HG02840 (cell line): ENCODE measurements at regions not wholly inside any gene's neighbourhood (a gene's known extent, or its start where the extent isn't known, plus 50 kb on each side); places are given as distances from the start of the nearest gene placed in this dataset.
"Not testable (repeated sequence)": the region's sequence is repeated elsewhere in the genome, so short reads cannot be mapped to it uniquely, and the experiment has no call there.

Experiments used
- ATAC-seq: cut with Tn5 transposase; IDR thresholded peaks from one replicate; pipeline ENCODE4 v1.9.1; 2021; ENCODE audit warnings: mild to moderate bottlenecking, moderate library complexity, moderate number of reproducible peaks; ENCODE audit not compliant: unreplicated experiment, low FRiP score

GRCh38 chr14:105672450-105673200 lies 146.2 kb downstream of the TMEM121 start:
- not testable (repeated sequence) for ATAC-seq

GRCh38 chr14:105675433-105675832 lies 149.1 kb downstream of the TMEM121 start:
- ATAC-seq, result not testable (repeated sequence)

- not testable (repeated sequence) for ATAC-seq
Measured at GRCh38 chr14:105675905-105676670, 149.7 kb downstream of the TMEM121 start.

GRCh38 chr14:105678057-105678456 lies 151.7 kb downstream of the TMEM121 start:
- not testable (repeated sequence) for ATAC-seq

DNA sequence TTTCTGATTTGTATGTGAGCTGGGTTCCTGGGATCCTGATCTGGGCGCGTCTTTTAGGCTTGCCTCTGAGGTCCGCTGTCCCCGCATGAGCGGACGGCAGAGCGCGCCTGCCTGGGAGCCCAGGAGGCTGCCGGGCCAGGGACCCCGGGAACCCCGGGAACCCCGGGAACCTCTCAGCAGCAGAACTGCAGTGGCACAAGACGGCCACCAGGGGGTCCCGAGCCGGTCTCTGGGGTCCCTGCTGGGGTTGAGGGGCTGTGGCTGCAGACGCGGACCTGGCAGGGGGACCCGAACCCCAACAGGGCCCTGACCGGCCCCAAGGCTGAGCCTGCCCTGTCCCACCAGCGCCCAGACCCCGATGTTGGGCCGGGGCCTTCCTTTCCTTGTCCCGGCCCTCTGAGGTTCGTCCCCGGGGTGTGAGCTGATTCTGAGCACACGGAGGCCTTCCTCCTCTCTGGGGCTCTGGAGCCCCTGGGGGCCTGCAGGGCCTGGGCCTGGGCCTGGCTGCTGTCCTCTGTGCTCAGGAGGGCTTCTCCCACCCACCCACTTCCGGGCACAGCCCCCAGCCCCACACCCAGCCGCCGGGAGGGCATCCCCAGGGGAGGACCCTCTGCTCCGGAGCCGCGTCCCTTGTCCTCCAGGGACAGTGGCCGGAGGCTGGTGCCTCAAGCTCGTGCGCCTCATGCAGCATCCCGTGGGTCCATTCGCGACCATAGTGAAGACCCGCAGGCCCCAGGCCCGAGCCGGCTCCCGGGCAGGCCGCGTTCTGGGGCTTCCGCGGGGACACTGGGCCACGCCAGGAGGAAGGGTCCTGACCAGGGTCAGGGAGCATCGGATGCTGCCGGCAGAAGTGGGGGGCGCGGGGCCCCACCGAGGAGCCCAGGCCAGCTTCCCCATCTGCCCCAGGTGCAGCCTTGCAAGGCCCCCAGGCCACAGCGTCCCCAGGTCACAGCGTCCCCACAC lies 152.9 kb downstream of the TMEM121 start:
- ATAC-seq, result not testable (repeated sequence)

GRCh38 chr14:105679959-105680735 lies 153.8 kb downstream of the TMEM121 start:
- peak; percentile 51 for ATAC-seq

DNA sequence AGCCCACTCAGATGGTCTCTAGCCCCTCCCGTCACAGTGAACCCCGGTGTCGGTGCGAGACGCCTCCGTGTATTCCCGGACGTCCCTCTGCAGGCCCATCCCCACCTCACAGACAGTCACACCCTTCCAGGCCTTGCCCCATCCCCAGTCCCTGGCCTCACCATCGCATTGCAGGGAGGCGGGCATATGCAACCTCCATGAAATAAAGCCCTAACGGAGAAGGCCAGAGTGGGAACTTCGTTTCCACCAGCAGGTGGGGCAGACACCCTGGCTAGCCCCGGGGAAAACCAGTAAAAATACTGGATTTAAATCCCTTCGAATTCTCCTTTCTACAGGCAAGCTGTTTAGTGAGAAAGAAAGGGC lies 154.3 kb downstream of the TMEM121 start:
- peak; percentile 38 for ATAC-seq

- ATAC-seq, result not testable (repeated sequence)
Measured at GRCh38 chr14:105681606-105682185, 155.3 kb downstream of the TMEM121 start.

GRCh38 chr14:105682442-105682841 lies 156.1 kb downstream of the TMEM121 start:
- not testable (repeated sequence) for ATAC-seq

- ATAC-seq, result no peak
Measured at GRCh38 chr14:105682956-105683570, 156.7 kb downstream of the TMEM121 start.

DNA sequence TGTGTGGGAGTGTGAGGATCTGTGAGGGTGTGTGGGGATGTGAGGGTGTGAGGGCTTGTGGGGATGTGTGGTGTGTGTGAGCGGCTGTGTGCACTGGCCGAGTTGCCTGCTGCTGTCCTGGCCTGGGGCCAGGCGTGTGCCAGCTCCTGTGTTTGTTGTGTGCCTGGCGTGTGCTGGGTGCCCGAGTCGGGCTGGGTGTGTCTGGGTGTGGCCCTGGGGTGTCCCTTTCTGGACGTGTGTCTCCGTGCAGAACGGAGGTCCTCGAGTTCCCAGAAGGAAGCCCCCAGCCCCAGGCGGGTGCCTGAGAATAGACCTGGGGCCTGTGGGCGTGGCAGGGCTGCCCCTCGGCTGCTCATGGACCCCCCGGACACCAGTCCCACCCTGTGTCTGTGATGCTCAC lies 157.7 kb downstream of the TMEM121 start:
- not testable (repeated sequence) for ATAC-seq

DNA sequence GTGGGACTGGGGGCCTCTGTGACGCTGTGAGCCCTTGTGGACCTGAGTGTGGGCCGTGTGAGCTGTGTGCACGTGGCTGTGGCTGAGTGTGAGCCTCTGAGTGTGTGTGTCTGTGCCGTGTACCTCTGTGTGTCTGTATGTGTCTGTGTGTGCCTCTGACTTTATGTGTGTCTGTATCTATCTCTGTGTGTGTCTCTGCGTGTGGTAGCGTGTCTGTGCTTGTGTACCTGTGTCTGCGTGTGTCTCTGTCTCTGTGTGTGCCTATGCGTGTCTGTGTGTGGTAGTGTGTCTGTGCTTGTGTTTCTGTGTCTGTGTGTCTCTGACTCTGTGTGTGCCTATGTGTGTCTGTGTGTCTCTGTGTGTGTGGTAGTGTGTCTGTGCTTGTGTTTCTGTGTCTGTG lies 158.2 kb downstream of the TMEM121 start:
- ATAC-seq, result not testable (repeated sequence)

DNA sequence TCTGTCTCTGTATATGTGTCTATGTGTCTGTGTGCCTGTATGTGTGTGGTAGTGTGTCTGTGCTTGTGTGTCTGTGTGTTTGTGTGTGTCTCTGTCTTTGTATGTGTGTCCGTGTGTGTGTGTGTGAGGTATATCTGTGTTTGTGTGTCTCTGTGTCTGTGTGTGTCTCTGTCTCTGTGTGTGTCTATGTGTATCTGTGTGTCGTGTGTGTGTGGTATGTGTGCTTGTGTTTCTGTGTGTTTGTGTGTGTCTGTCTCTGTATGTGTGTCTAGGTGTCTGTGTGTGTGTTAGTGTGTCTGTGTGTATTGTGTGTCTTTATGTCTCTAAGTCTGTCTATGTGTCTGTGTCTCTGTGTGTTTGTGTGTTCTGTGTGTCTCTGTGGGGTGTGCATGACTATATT lies 158.6 kb downstream of the TMEM121 start:
- ATAC-seq, result no peak

- ATAC-seq, result not testable (repeated sequence)
Measured at GRCh38 chr14:105685605-105686004, 159.2 kb downstream of the TMEM121 start.

DNA sequence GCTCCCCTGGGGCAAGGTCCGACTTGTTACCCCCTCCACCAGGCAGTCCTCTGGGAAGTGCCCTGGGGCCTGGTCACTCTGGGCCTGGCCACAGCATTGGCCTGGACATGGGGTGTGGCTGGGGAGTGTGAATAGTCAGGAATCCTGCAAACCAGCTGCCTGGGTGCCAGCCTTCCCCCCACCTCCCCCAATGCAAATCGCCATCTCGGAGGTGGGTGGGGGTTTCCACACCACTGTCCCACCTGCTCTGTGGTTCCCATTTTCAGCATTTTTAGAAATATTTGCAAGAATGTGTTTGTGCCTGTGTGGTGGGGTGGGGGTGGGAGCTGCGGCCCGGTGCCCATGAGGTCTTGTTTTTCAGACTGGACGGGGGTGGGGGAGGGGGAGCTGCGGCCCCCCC lies 159.7 kb downstream of the TMEM121 start:
- ATAC-seq, result peak; percentile 29

DNA sequence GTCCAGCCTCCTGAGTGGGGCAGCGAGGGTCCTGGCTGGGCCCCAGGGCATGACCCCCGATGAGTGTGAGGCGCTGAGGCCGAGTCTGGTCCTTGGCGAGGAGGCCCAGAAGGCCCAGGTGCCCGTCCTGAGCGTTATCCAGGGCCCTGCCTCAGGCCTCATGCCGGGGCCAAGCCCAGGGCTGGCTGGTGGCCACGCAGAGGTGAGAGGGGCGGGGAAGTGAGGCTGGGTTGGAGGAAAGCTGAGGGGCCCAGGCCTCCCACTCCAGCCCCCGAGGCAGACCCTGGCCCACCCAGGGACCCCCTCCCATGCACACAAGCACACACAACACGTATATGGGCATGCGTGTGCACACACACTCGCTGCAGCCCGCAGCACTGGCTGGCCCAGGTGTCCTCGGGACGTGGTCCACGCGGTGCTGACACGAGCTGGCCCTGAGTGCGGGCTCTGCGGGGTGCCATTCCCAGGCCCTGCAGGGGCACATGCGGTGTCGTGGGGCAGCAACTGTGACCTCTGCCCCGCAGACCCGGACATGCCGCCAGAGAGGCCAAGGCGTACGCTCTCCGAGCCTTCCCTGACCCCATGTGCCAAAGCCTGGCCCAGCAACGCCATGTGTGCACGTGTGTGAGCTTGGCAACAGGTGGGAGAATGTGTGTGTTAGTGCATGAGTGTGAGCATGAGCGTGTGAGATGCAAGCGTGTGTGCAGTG lies 160.2 kb downstream of the TMEM121 start:
- peak; percentile 22 for ATAC-seq

- not testable (repeated sequence) for ATAC-seq
Measured at GRCh38 chr14:105687171-105688022, 161.0 kb downstream of the TMEM121 start.

GRCh38 chr14:105688023-105688351 lies 161.6 kb downstream of the TMEM121 start:
- ATAC-seq, result not testable (repeated sequence)
